ENCODE measurements at regions not wholly inside any gene's neighbourhood (a gene's known extent, or its start where the extent isn't known, plus 50 kb on each side); places are given as distances from the start of the nearest gene placed in this dataset.
"Not testable (repeated sequence)": the region's sequence is repeated elsewhere in the genome, so short reads cannot be mapped to it uniquely, and the experiment has no call there.

DNA sequence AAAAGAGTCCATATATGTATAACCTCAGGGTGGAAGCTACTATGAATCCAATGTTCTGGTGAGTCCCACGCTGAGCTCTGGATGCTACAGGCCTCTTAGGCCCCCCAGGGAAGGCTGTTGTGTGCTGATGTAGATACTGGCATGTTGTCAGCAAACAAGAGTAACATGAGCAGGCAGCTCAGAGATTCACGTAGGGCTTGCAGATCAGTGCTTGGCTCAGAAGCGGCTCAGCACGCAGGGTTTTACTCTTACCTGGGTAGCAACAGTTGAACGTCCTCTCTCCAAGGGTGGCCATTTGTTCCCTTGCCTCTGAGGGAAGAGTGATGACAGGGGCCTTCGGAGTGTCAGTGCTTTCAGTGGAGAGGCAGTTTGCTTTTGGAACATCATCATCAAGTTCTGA is 93.4 kb downstream of the ZFP64 start:
- DNase-seq = no peak

DNA sequence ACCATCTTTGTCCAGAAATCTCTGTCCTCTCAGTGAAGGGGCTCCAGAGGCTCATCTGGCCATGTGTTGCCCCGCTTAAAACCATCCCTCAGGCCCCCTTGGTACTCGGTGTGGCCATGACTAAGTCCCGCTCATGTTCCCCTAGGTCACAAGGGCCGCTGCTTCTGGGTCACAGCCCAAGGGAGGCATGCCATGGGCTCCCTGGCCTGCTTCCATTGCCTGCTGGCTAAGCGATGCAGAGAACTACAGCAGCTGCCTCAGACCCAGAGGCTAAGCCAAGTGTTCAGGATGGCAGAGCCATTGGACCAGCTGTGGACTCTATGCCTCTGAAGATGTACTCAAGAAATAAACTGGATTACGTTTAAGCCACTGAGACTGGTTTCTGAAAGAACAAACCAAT is 95.5 kb downstream of the ZFP64 start:
- DNase-seq = no peak

- no peak for DNase-seq
Observed at GRCh38 chr20:52094693-52095092, 96.9 kb downstream of the ZFP64 start.

GRCh38 chr20:52093575-52093974 is 98.0 kb downstream of the ZFP64 start:
- no peak for DNase-seq

- DNase-seq = no peak
Observed at GRCh38 chr20:52090035-52090434, 101.5 kb downstream of the ZFP64 start.

DNA sequence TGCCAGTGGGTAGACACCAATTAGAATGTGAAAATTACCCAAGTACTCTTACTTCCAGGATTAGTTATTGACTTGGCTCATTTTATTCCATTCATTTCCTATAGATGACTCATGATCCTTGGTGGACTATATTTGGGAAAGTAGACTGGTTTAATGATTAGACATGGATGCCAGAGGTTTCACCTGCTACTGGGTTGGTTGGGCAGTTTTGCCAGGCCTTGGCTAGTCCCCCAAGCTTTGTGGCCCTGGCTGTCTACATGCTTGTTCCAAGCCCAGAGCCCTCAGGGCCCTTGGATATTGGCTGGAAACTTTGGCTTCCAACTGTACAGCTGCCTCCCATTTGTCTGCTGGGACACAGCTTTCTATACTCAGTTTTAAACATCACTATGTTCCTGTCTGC is 104.1 kb downstream of the ZFP64 start:
- no peak for DNase-seq

GRCh38 chr20:52086878-52087277 is 104.7 kb downstream of the ZFP64 start:
- no peak for DNase-seq

DNA sequence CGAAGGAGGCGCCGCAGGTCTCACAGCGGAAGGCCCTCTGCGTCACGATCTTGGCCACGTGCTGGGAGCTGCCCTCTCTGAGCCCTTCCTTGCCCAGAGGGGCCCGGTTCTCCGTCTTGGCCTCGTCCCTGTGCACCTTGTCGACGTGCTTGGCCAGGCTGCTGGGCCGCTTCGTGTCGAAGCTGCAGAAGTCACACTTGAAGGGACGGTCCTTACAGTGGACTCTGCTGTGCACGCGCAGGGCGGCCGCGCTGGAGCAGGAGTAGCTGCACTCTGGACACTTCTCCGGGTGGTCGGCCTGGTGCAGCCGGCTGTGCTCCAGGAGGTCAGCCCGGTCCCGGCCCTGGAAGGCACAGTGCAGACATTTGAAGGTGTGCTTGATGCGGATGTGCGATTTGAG is 106.9 kb downstream of the ZFP64 start:
- DNase-seq = no peak

DNA sequence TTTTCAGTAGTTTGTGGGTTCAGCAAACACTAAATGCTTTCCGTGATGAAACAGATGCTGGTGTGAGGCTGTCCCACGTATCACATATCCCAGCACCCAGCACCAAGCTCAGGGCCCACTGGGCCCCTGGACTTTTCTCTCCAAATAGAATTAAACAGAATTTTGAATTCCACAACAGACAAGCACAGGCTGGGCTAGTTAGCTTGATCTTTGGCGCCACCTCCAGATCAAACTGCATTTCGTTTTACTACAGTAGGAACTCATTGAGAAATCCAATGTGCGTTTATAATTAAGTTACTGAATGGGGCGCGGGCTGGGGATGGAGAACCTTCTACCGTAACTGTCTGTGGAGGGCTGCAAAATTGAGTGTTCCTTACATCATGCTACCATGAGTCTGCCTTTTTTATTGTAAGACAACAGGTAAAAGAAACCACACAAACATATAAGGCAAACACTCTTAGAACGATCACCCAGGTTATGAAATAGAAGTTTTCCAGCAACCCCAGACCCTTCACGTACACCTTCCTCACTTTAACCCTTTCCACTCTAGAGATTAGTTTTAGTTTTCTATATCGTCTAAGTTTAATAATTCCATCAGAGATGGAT is 107.8 kb downstream of the ZFP64 start:
- peak; percentile 84 for DNase-seq

DNA sequence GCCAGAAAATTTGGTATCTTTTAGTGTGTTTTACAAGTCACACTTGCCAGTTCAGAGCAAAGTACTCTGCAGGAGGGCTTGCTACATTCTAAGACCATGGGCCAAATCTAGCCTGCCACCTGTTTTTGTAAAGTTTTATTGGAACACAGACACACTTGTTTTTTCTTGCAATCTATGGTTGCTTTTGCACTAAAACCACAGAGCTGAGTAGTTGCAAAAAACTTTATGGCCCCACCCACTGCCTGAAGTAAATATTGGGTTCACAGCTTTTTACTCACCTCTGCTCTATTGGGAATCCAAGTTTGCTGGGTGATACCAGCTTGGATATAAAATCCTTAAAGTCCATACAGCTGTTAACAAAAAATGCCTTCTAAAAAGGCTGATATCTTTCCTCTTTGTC is 109.0 kb downstream of the ZFP64 start:
- no peak for DNase-seq

- DNase-seq = no peak
Observed at GRCh38 chr20:52081791-52082190, 109.8 kb downstream of the ZFP64 start.

DNA sequence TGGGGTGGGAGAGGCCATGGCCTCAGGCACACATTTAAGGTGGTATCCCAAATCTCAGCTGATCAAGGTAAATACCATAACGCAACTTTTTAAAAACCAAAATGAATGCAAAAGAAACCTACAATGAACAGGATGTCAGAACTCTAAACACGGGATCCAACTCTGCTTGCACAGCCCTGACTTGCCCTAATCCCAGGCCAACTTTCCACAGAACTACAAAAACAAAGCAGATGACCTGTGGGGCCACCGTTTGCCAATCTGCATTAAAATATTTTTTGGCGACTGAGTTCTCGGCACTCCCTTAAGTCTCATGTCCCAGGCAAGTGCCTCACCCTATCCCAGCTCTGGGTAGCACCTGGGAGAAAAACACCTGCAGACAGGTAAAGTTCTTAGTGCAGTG is 110.5 kb downstream of the ZFP64 start:
- DNase-seq = no peak

GRCh38 chr20:52078289-52078688 is 113.3 kb downstream of the ZFP64 start:
- DNase-seq = no peak

DNA sequence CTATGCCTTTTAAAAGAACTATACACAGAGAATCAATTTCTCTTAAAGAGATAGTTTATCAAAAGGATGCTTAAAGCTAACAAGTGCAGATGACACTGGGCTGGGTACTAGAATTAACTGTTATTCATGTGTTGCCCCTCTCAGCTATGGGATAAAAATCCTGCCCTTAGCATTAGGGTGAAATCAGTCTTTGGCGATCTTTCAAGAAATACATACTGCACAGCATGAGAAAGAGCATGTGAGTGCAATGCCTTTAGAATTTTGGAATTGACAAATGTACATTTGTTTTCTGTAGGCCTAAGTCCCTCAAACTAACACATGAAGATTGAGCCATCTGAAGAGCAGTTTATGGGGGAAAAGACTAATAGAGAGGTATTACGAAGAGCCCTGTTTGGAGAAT is 115.4 kb downstream of the ZFP64 start:
- DNase-seq = peak; percentile 53

DNA sequence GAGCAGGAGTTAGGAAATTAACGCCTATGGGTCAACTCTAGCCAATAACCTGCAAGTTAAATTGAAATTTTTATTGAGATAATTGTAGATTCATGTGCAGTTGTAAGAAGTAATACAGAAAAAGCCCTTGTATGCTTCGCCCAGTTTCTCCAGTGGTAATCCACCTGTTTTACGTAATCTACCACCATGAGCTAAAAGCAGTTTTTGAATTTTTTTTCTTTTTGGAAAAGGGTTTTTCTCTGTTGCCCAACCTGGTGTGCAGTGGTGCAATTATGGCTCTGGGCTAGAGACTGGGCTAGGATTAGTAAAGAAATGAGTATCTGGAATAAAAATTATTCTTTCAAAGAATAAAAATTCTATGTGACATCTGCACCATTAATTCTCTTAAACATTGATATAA is 116.2 kb downstream of the ZFP64 start:
- DNase-seq = no peak

DNA sequence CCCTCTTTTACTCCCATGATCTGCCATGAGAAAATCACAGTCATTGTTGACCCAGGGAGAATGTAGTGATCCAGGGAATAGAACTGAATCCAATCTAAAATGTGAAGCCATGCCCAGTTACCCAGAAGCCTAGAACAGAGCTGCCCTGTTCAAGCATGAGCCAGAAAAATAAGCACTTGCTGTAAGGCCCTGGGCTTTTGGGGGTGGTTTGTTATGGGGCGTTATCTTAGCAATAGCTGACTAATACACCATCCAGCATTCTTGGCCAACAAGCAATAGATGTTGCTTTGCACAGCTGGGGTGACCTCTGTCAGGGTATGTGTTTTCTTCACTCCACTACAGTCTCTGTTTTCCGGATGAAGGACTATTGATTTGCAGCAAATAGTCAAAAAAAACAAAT is 120.4 kb downstream of the ZFP64 start:
- no peak for DNase-seq

- DNase-seq = no peak
Observed at GRCh38 chr20:52064931-52065330, 126.6 kb downstream of the ZFP64 start.

DNA sequence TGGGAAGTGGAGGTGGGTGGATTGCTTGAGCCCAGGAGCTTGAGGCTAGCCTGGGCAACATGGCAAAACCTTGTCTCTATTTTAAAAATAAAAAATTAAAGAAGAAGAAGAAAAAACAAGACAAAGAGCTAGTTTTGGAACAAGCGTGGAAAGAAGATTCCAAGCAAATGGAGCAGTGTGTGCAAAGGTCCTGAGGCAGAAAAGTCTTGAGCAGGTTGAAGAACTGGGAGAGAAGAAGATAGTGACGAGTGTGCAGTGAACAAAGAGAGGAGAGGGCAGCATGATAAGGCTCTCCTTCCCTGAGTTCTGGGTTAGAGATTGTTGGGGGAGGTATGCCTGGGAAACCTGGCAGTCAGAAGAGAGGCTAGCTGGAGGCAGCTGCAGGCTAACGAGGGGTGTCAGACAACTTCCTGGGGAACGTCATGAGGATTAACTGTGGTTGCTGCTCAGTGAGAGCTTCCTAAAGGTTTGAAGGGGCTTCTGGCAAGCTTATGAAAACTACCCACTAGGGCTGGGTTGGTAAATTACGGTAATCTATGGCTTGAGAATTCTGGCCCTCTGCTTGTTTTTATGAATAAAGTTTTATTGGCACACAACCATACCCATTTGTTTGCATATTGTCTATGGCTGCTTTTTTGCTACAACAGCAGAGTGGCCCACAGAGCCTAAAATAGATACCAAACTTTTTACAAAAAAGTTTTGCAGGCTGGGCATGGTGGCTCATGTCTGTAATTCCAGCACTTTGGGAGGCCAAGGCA is 128.9 kb downstream of the ZFP64 start:
- no peak for DNase-seq

DNA sequence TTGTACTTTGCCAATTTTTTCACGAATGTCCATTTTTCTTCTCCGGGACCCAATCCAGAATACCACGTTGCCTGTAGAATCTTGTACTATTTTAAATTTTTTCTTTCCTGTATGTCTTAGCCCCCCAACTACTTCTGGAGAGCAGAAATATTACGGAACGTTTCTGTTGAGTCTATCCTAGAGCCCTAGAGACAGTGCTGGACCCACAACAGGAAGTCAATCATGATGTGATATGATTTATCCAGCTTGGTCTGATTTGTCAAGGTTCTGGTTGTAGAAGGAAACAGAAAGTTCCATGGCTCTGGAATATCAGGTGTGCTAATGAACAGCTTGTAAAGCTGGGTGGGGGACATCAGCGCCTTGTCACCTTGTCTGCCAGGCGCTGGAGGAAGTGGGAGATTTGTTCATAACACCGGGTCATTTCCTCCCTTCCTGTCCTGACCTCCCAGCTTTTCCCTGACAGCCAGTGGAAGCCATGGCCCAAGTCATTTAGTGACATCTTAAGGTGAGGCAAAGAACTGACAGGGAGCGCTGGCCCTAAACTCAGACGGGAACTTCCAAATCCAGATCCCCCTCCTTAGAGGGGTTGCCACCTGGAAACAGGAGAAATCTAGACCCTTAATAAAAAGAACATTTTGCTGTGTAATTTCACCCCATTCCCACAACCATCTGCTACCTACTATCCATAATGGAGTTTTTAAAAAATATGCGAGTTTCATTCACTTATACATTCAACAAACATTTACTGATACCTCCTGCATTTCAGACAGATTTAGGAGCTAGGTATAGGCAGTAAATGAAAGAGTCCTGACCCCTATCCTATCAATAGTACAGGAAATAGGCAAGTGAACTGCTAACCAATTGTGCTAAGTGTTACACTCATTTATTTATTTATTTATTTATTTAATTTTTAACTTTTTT is 130.5 kb downstream of the ZFP64 start:
- DNase-seq = no peak

GRCh38 chr20:52057133-52057532 is 134.4 kb downstream of the ZFP64 start:
- DNase-seq = not testable (repeated sequence)

DNA sequence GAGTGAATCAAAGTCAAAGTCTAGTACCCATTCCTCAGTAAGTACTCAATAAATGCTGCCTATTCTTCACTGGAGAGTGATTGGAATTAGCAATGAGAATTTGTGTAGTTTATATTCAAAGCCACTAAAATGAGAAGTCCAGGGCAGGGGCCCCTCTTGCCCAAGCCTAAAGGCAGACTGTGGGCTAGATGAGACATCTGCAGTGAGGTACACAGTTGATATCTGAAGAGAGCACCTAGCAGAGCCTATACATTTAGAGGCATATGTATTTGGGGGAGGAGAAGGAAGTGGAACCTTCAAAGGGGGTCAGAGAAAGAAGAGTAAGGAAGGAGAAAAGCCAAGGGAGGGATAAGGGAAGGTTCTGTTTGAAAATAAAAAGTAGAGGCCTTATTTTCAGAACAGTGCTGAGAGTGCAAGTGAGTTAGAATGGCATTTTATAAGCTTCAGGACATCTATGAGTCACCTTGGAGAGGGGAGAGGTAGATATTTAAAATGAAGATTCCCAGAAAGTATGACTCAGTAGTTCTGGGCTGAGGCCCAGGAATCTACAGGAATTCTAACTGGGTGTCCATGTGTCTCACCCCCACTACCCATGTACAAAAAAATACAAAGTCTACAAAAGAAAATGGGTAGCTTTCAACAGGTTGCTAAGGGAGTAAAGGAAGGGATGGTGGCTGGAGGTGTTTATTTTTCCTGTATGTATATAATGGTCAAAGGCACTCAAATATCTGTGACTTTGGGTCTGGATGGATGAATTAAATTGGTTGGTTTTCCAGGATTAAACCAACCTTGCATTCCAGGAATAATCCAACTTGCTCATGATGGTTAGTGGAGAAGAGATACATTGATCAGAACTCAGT is 135.1 kb downstream of the ZFP64 start:
- DNase-seq = no peak

GRCh38 chr20:52054123-52054522 is 137.5 kb downstream of the ZFP64 start:
- no peak for DNase-seq
